ENCODE measurements at regions not wholly inside any gene's neighbourhood (a gene's known extent, or its start where the extent isn't known, plus 50 kb on each side); places are given as distances from the start of the nearest gene placed in this dataset.
"Not testable (repeated sequence)": the region's sequence is repeated elsewhere in the genome, so short reads cannot be mapped to it uniquely, and the experiment has no call there.

GRCh38 chr5:36418152-36418979 is 116.7 kb upstream of the RANBP3L start:
- peak; percentile 61 for DNase-seq (ENCODE audit: low read depth, low spot score)
- H3K27ac ChIP-seq = peak overlapping the region; percentile 59

GRCh38 chr5:36421256-36421655 is 119.6 kb upstream of the RANBP3L start:
- no peak overlapping the region for H3K27ac ChIP-seq

GRCh38 chr5:36422952-36423351 is 121.2 kb upstream of the RANBP3L start:
- peak; percentile 75 for DNase-seq (ENCODE audit: low read depth, low spot score)
- H3K27ac ChIP-seq = peak overlapping the region; percentile 14

More at GRCh38 chr5:36421256-36421655, 119.6 kb upstream of the RANBP3L start:
- no peak for DNase-seq (ENCODE audit: low read depth, low spot score)

GRCh38 chr5:36423578-36424307 is 122.0 kb upstream of the RANBP3L start:
- DNase-seq (ENCODE audit: low read depth, low spot score) = no peak
- H3K27ac ChIP-seq = peak overlapping the region; percentile 14

- not testable (repeated sequence) for H3K27ac ChIP-seq; DNase-seq (ENCODE audit: low read depth, low spot score)
Observed at GRCh38 chr5:36426070-36426469, 124.4 kb upstream of the RANBP3L start.

GRCh38 chr5:36435516-36435915 is 133.8 kb upstream of the RANBP3L start:
- DNase-seq (ENCODE audit: low read depth, low spot score) = no peak
- H3K27ac ChIP-seq = no peak overlapping the region

GRCh38 chr5:36436306-36436705 is 134.6 kb upstream of the RANBP3L start:
- DNase-seq (ENCODE audit: low read depth, low spot score) = no peak
- H3K27ac ChIP-seq = no peak overlapping the region

- DNase-seq (ENCODE audit: low read depth, low spot score) = no peak
- H3K27ac ChIP-seq = no peak overlapping the region
Observed at GRCh38 chr5:36438765-36439561, 137.3 kb upstream of the RANBP3L start.

GRCh38 chr5:36440300-36440699 is 138.6 kb upstream of the RANBP3L start:
- H3K27ac ChIP-seq = no peak overlapping the region
- DNase-seq (ENCODE audit: low read depth, low spot score) = no peak

GRCh38 chr5:36441280-36441679 is 139.6 kb upstream of the RANBP3L start:
- no peak overlapping the region for H3K27ac ChIP-seq

GRCh38 chr5:36442352-36442751 is 140.7 kb upstream of the RANBP3L start:
- H3K27ac ChIP-seq = peak overlapping the region; percentile 80
- no peak for DNase-seq (ENCODE audit: low read depth, low spot score)

More at GRCh38 chr5:36441280-36441679, 139.6 kb upstream of the RANBP3L start:
- DNase-seq (ENCODE audit: low read depth, low spot score) = no peak

GRCh38 chr5:36442796-36443195 is 141.1 kb upstream of the RANBP3L start:
- no peak for DNase-seq (ENCODE audit: low read depth, low spot score)
- peak overlapping the region; percentile 80 for H3K27ac ChIP-seq

- DNase-seq (ENCODE audit: low read depth, low spot score) = no peak
- H3K27ac ChIP-seq = peak overlapping the region; percentile 66
Observed at GRCh38 chr5:36443941-36444340, 142.2 kb upstream of the RANBP3L start.

GRCh38 chr5:36444582-36445418 is 143.1 kb upstream of the RANBP3L start:
- H3K27ac ChIP-seq = peak overlapping the region; percentile 66
- no peak for DNase-seq (ENCODE audit: low read depth, low spot score)

- DNase-seq (ENCODE audit: low read depth, low spot score) = no peak
- peak overlapping the region; percentile 80 for H3K27ac ChIP-seq
Observed at GRCh38 chr5:36447776-36448175, 146.1 kb upstream of the RANBP3L start.

GRCh38 chr5:36450229-36451014 is 148.7 kb upstream of the RANBP3L start:
- peak overlapping the region; percentile 80 for H3K27ac ChIP-seq

GRCh38 chr5:36452424-36453006 is 150.8 kb upstream of the RANBP3L start:
- peak; percentile 78 for DNase-seq (ENCODE audit: low read depth, low spot score)
- H3K27ac ChIP-seq = peak overlapping the region; percentile 80

More at GRCh38 chr5:36450229-36451014, 148.7 kb upstream of the RANBP3L start:
- DNase-seq (ENCODE audit: low read depth, low spot score) = no peak

GRCh38 chr5:36457511-36458270 is 148.7 kb upstream of the SLC1A3 start:
- no peak for DNase-seq (ENCODE audit: low read depth, low spot score)
- peak overlapping the region; percentile 51 for H3K27ac ChIP-seq

Measured in epithelial cell of prostate (primary cell).